ENCODE measurements at regions not wholly inside any gene's neighbourhood (a gene's known extent, or its start where the extent isn't known, plus 50 kb on each side); places are given as distances from the start of the nearest gene placed in this dataset.

DNA sequence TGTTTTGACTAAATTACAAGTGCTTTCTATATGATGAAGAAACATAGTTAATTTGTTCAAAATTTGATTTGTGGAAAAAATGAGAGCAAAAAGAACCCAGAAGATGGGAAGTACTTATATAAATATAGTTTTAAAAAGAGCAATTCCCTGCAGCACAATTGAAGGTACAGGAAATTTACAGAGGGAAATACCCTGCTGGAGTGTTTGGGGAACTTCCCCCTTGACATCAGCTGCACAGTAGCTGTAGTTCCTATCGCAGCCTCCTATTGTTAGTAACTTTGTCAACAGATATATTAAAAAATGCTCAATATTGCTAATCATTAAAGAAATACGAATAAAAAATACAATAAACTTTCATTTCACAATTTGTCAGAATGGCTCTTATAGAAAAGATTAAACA lies 1118.8 kb upstream of the ZEB2 start:
- no peak for DNase-seq (ENCODE audit: low read depth)

DNA sequence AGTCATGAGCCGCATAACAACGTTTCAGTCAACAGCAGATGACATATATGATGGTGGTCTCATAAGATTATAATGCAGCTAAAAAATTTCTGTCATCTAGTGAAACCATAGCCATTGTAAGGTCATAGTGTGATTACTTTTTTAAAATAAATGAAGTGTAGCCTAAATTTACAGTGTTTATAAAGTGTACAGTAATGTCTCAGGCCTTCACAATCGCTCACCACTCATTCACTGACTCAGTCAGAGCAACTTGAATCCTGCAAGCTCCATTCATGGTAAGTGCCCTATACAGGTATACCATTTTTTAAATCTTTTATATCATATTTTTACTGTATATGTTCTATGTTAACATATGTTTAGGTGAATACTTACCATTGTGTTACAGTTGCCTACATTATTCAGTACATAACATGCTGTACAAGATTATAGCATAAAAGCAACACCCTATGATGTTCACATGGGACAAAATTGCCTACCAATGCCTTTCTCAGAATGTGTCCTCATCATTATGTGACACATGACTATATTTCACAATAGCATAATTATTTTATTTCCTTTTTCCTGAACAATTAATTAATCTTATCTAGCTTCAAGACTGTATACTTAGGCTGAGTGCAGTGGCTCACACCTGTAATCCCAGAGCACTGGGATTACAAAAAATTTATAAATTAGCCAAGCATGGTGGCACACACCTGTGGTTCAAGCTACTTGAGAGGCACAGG lies 1115.9 kb upstream of the ZEB2 start:
- DNase-seq (ENCODE audit: low read depth), result no peak

DNA sequence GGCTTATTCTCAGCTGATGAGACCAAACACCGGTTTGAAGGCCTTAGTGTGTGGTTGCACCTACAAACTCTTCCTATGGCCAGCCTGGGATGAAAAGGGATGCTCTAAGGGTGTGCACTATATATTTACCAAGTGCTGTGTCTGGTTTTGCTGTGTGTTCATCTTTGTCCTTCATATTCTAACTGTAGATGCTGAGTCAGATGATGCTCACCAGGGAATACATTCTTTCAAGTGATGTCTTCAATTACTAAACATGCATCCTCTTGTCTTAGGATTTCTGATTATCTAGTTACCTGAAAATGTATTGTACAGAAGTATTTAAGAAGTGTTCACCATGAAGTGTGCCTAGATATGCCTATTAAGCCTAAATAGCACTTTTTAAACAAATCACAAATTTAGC lies 1111.6 kb upstream of the ZEB2 start:
- no peak for DNase-seq (ENCODE audit: low read depth)

DNA sequence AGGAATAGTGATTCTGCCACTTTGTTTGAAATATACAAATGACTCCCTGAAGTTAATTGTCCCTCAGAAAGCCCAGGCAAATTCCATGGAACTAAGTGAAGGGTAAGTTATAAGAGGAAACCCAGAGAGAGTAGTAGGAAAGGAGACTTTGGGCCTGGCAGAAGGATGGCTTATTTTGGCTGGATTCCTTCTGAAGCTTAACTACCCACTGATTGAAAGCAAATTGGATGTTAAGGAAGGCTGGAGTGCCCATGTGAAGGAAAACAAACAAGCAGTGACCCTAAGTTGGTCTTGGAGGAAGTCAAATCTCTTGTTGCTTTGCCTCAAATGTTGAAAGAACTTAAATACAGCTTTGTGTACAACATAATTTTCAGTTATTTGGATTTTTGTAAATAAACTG lies 1106.4 kb upstream of the ZEB2 start:
- DNase-seq (ENCODE audit: low read depth), result no peak

DNA sequence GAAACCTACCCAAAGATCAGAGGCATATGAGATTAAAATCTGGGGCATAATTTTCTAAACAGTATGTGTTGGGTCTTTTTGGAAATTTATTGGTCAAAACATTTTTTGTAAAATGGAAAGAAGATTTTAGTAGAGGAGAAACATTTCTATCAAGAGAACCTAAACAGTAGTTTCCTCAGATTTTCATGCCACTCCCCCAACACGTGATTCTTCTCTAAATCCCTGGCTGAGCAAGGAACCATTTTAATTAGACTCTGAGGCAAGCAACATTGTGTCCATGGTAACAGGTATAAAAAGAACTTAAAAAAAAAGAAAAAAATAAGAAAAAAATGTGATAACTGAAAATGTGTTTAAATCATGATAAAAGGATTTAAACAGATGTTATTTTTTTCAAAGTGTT lies 1105.2 kb upstream of the ZEB2 start:
- DNase-seq (ENCODE audit: low read depth), result no peak

DNA sequence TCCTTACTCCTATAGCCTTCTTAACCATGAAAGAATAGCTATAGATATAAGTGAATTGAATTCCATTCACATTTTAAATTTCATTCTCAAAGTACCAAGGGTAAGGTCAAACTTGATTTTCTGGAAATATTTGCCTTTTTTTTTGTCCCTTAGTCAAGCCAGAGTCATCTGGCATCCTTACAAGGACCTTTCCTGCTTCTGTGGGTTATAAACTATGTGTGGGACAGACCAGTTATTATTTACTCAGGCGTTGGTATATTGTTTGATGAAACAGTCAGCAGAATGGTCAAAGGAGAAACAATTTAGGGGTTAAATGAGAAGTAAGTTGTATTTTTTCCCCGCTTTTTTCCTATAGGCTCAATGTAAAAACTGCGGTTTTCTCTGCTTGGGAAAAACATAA lies 1103.2 kb upstream of the ZEB2 start:
- no peak for DNase-seq (ENCODE audit: low read depth)

DNA sequence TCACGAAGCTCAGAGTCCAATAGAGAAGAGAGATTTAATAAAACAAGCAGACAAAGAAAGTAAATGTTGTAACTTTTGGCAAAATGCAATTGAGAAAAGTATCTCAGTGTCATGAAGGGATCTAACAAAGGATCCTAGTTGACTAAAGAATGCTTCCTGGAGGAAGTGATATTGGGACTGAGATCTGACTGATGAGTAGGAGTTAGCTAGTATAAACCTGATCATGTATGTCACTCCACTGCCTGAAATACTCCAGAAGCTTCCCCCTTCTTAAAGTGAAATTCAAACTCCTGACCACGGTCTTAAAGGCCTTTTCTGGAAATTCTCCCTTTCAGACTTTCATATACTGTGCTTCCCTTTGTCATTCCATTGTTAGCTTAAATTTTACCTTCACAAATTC lies 1102.4 kb upstream of the ZEB2 start:
- DNase-seq (ENCODE audit: low read depth), result no peak

DNA sequence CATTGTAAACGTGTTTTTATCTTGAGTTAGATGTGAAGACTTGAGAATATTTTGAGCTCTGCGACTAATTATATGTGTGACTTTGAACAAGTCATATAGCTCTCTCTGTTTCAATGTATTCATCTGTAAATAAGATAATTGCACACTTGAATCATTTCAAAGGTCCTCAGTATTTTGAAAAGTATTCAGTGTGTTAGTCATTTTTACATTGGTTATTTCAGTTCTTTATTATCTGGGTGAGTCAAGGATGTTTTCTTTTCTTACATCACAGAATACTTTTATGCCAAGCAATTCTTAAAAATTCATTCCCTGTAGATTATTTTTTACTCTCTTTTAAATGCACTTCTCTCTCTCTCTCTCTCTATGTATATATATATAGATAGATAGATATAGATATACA lies 1098.0 kb upstream of the ZEB2 start:
- DNase-seq (ENCODE audit: low read depth), result no peak

DNA sequence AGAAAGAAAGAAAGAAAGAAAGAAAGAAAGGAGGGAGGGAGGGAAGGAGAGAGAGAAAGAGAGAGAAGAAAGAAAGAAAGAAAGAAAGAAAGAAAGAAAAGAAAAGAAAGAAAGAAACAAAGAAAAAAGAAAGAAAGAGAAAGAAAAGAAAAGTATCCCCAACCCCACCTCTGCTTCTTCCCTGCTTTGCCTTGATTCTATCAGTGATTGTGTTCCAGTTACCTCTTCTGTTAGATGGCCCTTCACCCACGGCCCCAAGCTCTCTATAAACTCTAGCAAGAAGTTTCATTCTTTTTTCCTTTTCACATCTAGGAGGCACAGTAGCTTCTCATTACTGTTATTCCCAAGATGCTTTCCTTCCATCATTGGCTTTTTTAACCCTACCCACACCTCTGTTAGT lies 1097.5 kb upstream of the ZEB2 start:
- no peak for DNase-seq (ENCODE audit: low read depth)

DNA sequence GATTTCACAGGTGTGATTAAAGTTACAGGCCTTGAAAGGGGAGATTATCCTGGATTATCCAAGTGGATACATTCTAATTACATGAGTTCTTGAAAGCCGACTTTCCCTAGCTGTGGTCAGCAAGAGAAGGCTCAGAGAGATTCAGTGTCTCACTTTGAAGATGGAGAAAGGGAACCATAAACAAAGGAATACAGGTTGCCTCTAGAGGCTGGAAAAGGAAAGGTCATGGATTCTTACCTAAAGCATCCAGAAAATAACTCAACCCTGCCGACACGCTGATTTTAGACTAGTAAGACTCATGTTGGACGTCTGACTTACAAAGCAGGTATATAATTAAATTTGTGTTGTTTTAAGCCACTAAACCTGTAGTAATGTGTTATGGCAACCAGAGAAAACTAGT lies 1095.7 kb upstream of the ZEB2 start:
- no peak for DNase-seq (ENCODE audit: low read depth)

DNA sequence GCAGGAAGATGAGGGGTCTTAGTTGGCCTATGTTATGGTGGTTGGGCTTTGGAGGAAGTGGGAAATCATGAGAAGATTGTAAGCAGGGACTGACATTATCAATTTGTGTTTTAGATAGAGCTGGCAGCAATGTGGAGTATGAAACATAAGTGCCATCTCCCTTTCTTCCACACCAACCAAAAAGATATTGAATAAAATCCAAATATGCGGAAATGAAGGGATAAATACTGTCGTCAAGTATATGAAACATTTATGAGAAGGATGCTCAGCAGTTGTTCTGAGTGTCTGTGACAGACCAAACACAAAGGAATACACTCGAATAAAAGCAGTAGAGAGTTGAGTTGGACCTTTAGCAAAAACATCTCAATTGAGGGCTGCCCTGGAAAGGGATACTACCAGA lies 1090.0 kb upstream of the ZEB2 start:
- no peak for DNase-seq (ENCODE audit: low read depth)

DNA sequence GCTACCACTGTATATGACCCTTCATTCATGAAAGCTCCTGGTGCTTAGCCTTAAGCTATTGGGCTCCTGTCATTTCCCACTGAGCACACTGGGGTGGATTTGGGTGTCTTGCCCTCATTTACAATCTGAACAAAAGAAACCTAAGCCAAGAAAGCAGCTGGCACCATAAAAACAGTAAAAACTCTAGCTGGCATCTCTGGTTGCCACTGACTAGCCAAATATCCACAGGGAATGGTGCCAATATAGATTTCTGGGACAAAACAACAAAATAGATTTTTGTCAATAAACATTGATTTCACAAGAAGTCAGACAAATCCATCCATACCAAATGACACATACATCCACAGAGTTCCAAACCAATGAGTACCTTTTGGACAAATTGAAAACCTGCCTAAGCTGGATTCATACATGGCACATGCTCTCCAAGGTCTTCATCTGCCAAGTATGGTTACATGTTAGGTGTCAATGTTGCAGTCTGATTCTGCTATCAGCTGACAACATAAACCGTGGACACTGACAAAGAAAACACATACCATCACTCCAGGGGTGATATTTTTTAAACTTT lies 1081.5 kb upstream of the ZEB2 start:
- no peak for DNase-seq (ENCODE audit: low read depth)

DNA sequence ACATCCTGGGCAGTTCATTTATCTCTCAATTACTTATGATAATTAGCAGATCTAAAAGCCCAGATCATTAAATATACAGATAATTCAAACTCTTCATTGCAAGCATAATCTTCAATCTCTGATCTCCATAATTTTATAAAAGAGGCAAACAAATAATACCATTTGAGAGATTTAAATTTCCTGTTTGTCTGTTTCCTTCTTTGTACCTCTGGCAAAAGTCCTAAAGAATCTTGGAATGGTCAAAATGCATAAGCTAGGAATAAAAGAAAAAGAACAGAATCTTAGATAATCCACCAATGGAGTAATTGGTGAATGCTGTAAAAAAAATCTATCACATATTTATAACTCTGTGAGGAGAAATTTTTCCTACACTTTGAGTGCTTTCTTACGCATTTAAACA lies 1080.9 kb upstream of the ZEB2 start:
- no peak for DNase-seq (ENCODE audit: low read depth)

DNA sequence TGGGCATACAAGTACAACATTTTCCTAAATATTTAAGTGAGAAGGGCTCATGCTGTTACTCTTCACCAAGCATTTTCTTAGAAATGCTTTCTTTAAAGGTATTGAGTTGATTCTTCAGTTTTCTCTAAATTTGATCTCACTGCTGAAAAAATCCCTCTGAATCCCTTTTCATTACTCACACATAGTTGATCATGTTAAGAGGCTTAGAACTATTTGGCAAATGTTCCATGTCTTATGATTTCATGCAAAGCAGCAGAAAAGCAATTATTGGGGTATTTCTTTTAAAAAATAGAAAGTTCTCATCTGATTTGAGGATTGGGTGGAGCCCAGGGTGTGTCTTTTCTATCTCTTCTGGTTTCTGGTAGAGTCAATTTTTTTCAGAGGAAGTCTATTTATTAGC lies 1079.8 kb upstream of the ZEB2 start:
- no peak for DNase-seq (ENCODE audit: low read depth)

DNA sequence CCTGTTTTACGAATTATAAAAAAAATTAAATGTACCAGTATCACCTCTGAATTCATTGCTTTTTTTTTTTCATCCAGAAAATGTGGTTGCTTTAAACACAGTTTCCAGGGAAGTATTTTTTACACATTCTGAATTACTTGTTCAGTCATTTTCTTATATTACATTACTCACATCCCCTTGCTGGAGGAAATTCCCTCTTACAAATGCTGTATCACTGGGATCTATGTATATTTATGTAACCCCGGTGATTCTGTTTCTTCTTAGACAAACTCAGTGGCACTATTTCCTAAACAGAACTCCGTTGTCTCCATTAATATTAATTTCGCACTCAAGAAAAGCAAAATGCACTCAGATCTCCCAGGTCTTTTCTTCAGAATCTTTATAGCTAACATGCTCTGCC lies 1078.5 kb upstream of the ZEB2 start:
- no peak for DNase-seq (ENCODE audit: low read depth)

DNA sequence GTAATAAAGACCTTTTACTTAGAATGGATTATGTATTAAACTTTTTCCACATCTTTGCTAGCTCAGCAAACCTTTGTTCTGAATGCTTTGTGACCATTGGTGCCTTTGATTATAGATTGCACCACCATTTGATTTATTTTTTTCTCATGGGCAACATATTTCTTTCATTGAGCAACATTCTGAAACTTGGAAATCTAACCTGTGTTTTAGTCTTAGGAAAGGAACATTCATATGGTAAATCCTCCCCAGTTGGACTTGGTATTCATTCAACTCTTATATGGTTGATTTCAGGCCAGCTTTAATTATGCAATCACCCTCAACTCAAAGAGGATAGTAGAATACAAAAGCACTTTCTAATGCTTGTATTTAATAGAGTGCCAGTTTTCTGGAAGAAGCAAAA lies 1077.9 kb upstream of the ZEB2 start:
- no peak for DNase-seq (ENCODE audit: low read depth)

DNA sequence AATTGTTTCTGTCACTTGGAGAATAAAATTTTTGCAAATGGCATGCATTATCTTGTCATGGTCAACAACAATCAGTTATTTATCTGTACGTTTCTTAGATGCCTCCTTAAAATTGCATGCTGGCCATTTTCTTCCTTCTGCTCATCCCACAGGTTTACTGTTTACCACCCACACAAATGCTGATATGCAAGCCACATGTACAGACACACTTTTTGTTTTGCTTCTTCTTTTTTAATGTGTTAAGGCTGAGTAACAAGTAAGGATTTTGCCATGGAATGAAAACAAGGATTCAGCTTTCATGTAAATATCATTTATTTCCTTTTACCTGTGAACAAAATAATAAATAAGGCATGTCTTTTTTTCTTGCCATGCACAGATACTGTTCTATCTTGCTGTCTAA lies 1077.1 kb upstream of the ZEB2 start:
- DNase-seq (ENCODE audit: low read depth), result no peak

DNA sequence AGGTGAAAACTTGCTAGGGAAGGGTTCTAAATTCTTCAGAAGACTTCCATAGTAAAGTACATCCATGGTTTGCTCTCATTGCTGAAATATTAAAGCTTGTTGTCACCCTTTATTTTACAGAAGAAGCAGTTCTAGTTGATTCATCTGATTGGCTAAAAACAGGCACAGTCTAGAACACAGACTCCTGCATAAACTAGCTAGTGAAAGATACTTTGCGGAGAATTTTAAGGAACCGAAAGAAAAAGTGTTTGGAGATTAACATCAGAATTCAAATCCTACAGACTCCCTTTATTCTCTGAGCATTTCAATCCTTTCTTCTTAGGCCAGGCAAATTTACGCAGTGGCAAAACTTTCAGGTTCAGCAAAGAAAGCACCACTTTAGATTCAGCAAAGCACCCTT lies 1076.5 kb upstream of the ZEB2 start:
- DNase-seq (ENCODE audit: low read depth), result no peak

DNA sequence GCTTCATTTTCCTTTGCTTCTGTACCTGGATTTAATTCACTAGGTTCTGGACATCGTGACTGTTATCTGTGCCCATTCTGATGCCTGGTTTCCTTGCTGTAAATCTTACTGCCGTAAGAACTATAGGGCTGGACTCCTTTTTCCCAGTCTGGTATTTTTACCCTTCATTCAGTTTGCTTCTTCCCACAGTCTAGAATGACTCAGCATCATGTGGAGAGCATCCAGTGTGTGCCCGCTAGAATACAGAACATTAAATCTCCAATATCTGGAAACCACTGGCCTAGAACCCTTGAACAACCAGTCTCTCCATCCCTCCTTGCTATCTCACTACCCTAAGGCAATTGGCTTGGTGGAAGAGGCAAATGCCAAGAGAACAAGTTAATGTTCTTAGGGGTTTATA lies 1075.4 kb upstream of the ZEB2 start:
- DNase-seq (ENCODE audit: low read depth), result no peak

DNA sequence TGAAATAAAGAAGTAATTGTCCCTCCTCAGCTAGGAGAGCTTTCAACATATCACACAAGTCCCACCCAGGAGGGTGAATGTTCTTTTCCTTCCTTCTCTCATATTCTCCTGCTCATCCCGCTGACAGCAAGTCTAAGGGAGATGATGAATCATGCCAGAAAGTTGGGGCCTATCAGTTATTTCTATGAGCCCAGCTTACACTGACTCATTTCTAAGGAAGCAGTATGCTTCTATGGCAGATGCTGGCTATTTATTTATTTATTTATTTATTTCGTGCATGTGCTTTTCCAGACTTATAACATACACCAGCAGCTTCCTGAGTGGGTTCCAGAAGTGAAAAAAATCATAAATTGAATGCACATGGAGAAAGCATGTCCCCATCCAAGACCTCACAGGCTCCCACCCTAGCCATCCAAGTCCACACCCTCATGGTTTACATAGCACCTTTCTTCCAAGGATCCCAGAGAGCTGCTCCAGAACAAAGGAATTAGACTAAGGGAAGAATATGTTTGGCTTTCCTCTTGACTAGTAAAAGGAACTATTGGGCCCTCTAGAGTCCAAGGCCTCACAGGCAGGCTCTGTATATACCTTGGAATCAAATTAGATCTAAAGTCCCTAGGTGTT lies 1074.2 kb upstream of the ZEB2 start:
- DNase-seq (ENCODE audit: low read depth), result no peak

DNA sequence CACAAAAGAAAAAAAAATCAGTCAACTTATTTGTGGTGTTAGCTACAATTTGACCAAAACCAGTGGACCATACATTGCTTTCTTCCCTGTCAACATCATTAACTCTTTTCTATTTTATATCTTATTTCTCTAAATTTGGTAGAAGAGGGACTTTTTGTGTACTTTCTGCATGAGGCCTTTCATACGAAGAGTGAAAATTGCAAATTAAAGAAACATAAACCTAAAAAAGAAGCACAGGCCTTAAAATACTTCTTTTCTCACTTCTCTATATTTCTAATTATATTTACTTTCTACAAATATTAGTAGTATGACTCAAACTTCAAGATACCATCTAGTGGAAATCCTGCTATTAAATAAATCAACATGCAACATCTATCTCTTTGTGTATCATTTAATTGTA lies 1073.4 kb upstream of the ZEB2 start:
- DNase-seq (ENCODE audit: low read depth), result no peak

DNA sequence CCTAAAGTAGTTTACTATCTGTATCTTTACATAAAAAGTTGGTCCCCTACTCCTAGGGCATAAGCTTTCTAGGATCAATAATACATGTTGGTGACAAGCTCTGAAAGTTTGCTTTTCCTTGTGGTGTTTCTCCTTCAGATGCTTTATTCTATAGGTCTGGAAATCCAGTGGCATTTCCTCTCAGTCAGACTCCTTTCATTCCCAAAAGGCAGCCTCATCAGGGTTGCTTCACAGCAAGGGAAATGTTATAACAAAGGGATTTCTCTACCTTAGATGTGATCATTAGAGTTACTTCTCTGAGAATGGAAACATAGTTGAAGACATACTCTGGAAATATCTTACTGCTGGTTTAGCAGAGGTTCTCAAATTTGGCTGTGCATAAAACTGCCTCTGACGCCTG lies 1072.4 kb upstream of the ZEB2 start:
- DNase-seq (ENCODE audit: low read depth), result no peak

DNA sequence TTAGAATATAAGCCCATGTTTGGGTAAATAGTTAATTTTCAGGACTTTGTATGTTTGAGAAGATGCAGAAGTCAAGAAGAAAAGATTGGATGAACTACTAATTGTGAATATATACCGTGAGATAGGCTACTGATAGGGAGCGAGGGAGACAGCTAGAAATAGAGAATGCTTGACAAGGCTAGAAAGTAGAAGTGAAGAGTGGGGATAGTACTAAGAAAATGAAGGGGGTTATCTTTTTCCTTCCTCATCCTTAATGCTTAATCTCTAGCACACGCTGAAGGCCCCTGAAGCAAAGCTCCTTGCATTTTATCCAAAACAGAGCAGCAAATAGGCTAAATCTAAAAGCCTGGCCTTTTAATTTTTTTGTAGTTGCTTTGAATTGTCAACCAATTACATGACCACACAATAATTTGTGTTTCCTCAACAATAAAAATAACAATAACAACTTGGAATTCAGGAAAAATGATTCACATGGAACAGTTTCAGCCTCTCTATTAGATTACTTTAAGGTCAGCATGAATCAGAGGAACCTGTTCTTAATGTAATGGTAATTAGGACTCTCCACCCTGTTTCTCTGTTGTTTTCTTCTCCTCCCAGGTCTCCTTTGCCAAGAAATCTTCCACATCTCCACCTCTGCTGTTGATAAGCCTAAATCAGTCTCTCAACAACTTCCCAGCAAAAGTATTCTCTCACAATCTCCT lies 1071.3 kb upstream of the ZEB2 start:
- DNase-seq (ENCODE audit: low read depth), result no peak
